ENCODE measurements at regions not wholly inside any gene's neighbourhood (a gene's known extent, or its start where the extent isn't known, plus 50 kb on each side); places are given as distances from the start of the nearest gene placed in this dataset.

- no peak for TF ChIP-seq CTCF (IDR thresholded peaks at IDR 0.05; ENCODE audit: low read depth, low read length)
- no peak overlapping the region for H3K27ac ChIP-seq
- no peak overlapping the region for H3K4me3 ChIP-seq
- no peaks in the 10 kb centered on the region for H3K36me3 ChIP-seq
- H3K27me3 ChIP-seq = no peaks in the 10 kb centered on the region
- H3K9me3 ChIP-seq (ENCODE audit: low read depth) = no peaks in the 10 kb centered on the region
- H3K4me1 ChIP-seq (ENCODE audit: low read depth) = no peaks in the 10 kb centered on the region
- DNase-seq (ENCODE audit: low read depth in 1 of 2, low spot score in 1 of 2) = no peak
Measured at GRCh38 chr22:47784367-47784983, 1022.0 kb downstream of the TBC1D22A start.

- H3K9me3 ChIP-seq (ENCODE audit: low read depth) = no peaks in the 10 kb centered on the region
- no peak for DNase-seq (ENCODE audit: low read depth in 1 of 2, low spot score in 1 of 2)
Measured at GRCh38 chr22:47783433-47784366, 1021.2 kb downstream of the TBC1D22A start.

GRCh38 chr22:47782328-47783075 is 1020.1 kb downstream of the TBC1D22A start:
- H3K27ac ChIP-seq = no peak overlapping the region
- no peaks in the 10 kb centered on the region for H3K27me3 ChIP-seq
- no peaks in the 10 kb centered on the region for H3K36me3 ChIP-seq
- H3K4me3 ChIP-seq = no peak overlapping the region
- H3K4me1 ChIP-seq (ENCODE audit: low read depth) = no peaks in the 10 kb centered on the region
- no peaks in the 10 kb centered on the region for H3K9me3 ChIP-seq (ENCODE audit: low read depth)
- DNase-seq (ENCODE audit: low read depth in 1 of 2, low spot score in 1 of 2) = no peak
- TF ChIP-seq CTCF (IDR thresholded peaks at IDR 0.05; ENCODE audit: low read depth, low read length) = no peak

More at GRCh38 chr22:47783433-47784366, 1021.2 kb downstream of the TBC1D22A start:
- no peak for TF ChIP-seq CTCF (IDR thresholded peaks at IDR 0.05; ENCODE audit: low read depth, low read length)
- no peaks in the 10 kb centered on the region for H3K27me3 ChIP-seq
- H3K4me3 ChIP-seq = no peak overlapping the region
- no peaks in the 10 kb centered on the region for H3K4me1 ChIP-seq (ENCODE audit: low read depth)
- no peaks in the 10 kb centered on the region for H3K36me3 ChIP-seq
- H3K27ac ChIP-seq = no peak overlapping the region

- H3K36me3 ChIP-seq = no peaks in the 10 kb centered on the region
- H3K9me3 ChIP-seq (ENCODE audit: low read depth) = no peaks in the 10 kb centered on the region
- no peak overlapping the region for H3K4me3 ChIP-seq
- TF ChIP-seq CTCF (IDR thresholded peaks at IDR 0.05; ENCODE audit: low read depth, low read length) = no peak
- no peaks in the 10 kb centered on the region for H3K27me3 ChIP-seq
- no peak for DNase-seq (ENCODE audit: low read depth in 1 of 2, low spot score in 1 of 2)
- no peaks in the 10 kb centered on the region for H3K4me1 ChIP-seq (ENCODE audit: low read depth)
- no peak overlapping the region for H3K27ac ChIP-seq
Measured at GRCh38 chr22:47781427-47782111, 1019.1 kb downstream of the TBC1D22A start.

- no peak for DNase-seq (ENCODE audit: low read depth in 1 of 2, low spot score in 1 of 2)
- H3K27ac ChIP-seq = no peak overlapping the region
- no peak overlapping the region for H3K4me3 ChIP-seq
- no peaks in the 10 kb centered on the region for H3K36me3 ChIP-seq
- no peaks in the 10 kb centered on the region for H3K27me3 ChIP-seq
- no peaks in the 10 kb centered on the region for H3K9me3 ChIP-seq (ENCODE audit: low read depth)
- no peak for TF ChIP-seq CTCF (IDR thresholded peaks at IDR 0.05; ENCODE audit: low read depth, low read length)
- no peaks in the 10 kb centered on the region for H3K4me1 ChIP-seq (ENCODE audit: low read depth)
Measured at GRCh38 chr22:47781024-47781423, 1018.6 kb downstream of the TBC1D22A start.
